DOHH2 (cell line): ENCODE measurements at regions not wholly inside any gene's neighbourhood (a gene's known extent, or its start where the extent isn't known, plus 50 kb on each side); places are given as distances from the start of the nearest gene placed in this dataset.

Experiments
- H3F3A ChIP-seq: fragments of 200-600 bp; sonication (generic), shearing (Covaris generic); 2 replicates; pipeline ENCODE4 v1.6.0; 2016; ENCODE audit warnings: antibody characterized with exemption, mild to moderate bottlenecking; ENCODE audit not compliant: control insufficient read depth, insufficient read depth
- H3K27ac ChIP-seq: fragments of 200-600 bp; sonication (generic); 2 replicates; pipeline ENCODE4 v1.5.1; 2014; ENCODE audit warnings: low read depth, mild to moderate bottlenecking, low read length, moderate library complexity
- H3K27me3 ChIP-seq: fragments of 200-600 bp; sonication (generic); 2 replicates; pipeline ENCODE4 v1.6.1; 2014; ENCODE audit warnings: mild to moderate bottlenecking, low read length, mixed read lengths; ENCODE audit not compliant: control insufficient read depth
- H3K36me3 ChIP-seq: fragments of 200-600 bp; sonication (generic); 2 replicates; pipeline ENCODE4 v1.6.1; 2014; ENCODE audit warnings: mild to moderate bottlenecking, low read length, moderate library complexity, mixed read lengths; ENCODE audit not compliant: control insufficient read depth
- H3K4me1 ChIP-seq: fragments of 200-600 bp; sonication (generic); 2 replicates; pipeline ENCODE4 v1.6.1; 2014; ENCODE audit warnings: mild to moderate bottlenecking, low read length, mixed read lengths; ENCODE audit not compliant: control insufficient read depth
- H3K4me2 ChIP-seq: fragments of 200-600 bp; sonication (generic); 2 replicates; pipeline ENCODE4 v1.6.0; 2014; ENCODE audit warnings: mild to moderate bottlenecking, low read length, moderate library complexity
- H3K4me3 ChIP-seq: fragments of 200-600 bp; sonication (generic); 2 replicates; pipeline ENCODE4 v1.5.1; 2014; ENCODE audit warnings: mild to moderate bottlenecking, low read length, mixed read lengths
- H3K79me2 ChIP-seq: fragments of 200-600 bp; sonication (generic); 2 replicates; pipeline ENCODE4 v1.6.1; 2014; ENCODE audit warnings: mild to moderate bottlenecking, low read length, mixed read lengths; ENCODE audit not compliant: control insufficient read depth
- H3K9me2 ChIP-seq: fragments of 200-600 bp; sonication (generic); replicated peaks from 2 replicates; pipeline ENCODE4 v1.6.1; 2014; ENCODE audit warnings: mild to moderate bottlenecking, low read length, mixed read lengths; ENCODE audit not compliant: control insufficient read depth
- H3K9me3 ChIP-seq: fragments of 200-600 bp; sonication (generic); 2 replicates; pipeline ENCODE4 v1.6.1; 2014; ENCODE audit warnings: antibody characterized with exemption, low read length, mixed read lengths; ENCODE audit not compliant: control insufficient read depth, insufficient read depth
- H4K20me1 ChIP-seq: fragments of 200-600 bp; sonication (generic); 2 replicates; pipeline ENCODE4 v1.6.0; 2014; ENCODE audit warnings: low read depth, mild to moderate bottlenecking, antibody characterized with exemption, low read length, moderate library complexity; ENCODE audit not compliant: control insufficient read depth, insufficient read depth
- EZH2phosphoT487 ChIP-seq: fragments of 200-600 bp; sonication (generic); IDR thresholded peaks from 2 replicates; pipeline ENCODE4 v1.6.1; 2017; ENCODE audit warnings: borderline replicate concordance, mild to moderate bottlenecking, antibody characterized with exemption, low read length, moderate library complexity, mixed read lengths
- TF ChIP-seq, protein P1 (sequence below): fragments of 200-600 bp; sonication (generic); IDR thresholded peaks from one replicate; pipeline ENCODE4 v1.5.1; 2014; ENCODE audit warnings: antibody characterized with exemption, mild to moderate bottlenecking, low read depth, low read length; ENCODE audit not compliant: poor library complexity, severe bottlenecking

GRCh38 chr2:16999347-17000183 lies 333.9 kb upstream of the CYRIA start:
- no peak overlapping the region for H3K27ac ChIP-seq
- no peaks in the 10 kb centered on the region for H3K27me3 ChIP-seq
- no peaks in the 10 kb centered on the region for H3K79me2 ChIP-seq
- no peak overlapping the region for H3K4me3 ChIP-seq
- no peaks in the 10 kb centered on the region for H3K9me2 ChIP-seq
- peaks cover 10% of the 10 kb centered on the region for H3K4me1 ChIP-seq
- H3K4me2 ChIP-seq = no peak overlapping the region
- TF ChIP-seq, protein P1, sequence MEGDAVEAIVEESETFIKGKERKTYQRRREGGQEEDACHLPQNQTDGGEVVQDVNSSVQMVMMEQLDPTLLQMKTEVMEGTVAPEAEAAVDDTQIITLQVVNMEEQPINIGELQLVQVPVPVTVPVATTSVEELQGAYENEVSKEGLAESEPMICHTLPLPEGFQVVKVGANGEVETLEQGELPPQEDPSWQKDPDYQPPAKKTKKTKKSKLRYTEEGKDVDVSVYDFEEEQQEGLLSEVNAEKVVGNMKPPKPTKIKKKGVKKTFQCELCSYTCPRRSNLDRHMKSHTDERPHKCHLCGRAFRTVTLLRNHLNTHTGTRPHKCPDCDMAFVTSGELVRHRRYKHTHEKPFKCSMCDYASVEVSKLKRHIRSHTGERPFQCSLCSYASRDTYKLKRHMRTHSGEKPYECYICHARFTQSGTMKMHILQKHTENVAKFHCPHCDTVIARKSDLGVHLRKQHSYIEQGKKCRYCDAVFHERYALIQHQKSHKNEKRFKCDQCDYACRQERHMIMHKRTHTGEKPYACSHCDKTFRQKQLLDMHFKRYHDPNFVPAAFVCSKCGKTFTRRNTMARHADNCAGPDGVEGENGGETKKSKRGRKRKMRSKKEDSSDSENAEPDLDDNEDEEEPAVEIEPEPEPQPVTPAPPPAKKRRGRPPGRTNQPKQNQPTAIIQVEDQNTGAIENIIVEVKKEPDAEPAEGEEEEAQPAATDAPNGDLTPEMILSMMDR = no peak
- H3F3A ChIP-seq = no peaks in the 10 kb centered on the region
- H4K20me1 ChIP-seq = no peaks in the 10 kb centered on the region
- H3K36me3 ChIP-seq = no peaks in the 10 kb centered on the region
- peaks cover 2% of the 10 kb centered on the region; the same call in 1 of the 2 replicates for H3K9me3 ChIP-seq

- no peaks in the 10 kb centered on the region for H3K79me2 ChIP-seq
- no peak overlapping the region for H3K4me3 ChIP-seq
These were observed 312.7 kb upstream of the CYRIA start for GRCh38 chr2:16978301-16978700.

DNA sequence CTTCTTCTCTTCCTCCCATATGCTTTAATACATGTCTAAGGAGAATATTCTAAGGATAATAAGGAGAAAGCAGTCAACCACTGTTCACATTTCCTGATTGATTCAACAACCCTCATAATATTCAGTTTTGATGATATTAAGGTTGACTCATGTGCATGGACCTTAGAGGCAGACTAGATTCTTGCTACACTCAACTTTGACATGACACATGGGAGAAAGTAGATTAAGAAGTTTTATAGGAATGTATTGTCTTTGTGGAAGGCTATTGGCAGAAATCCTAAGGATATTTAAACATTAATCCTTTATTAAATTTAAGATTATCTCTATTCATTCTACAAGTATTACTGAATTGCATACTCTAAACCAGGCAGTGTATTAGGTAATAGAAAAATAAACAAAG lies 309.1 kb upstream of the CYRIA start:
- Histone ChIP-seq H3K27ac (no peak overlapping the region), H4K20me1 (no peaks in the 10 kb centered on the region), H3K79me2 (no peaks in the 10 kb centered on the region), H3F3A (no peaks in the 10 kb centered on the region), H3K9me2 (no peaks in the 10 kb centered on the region), H3K36me3 (no peaks in the 10 kb centered on the region), H3K4me1 (no peaks in the 10 kb centered on the region), H3K4me3 (no peak overlapping the region), H3K27me3 (no peaks in the 10 kb centered on the region), H3K9me3 (no peaks in the 10 kb centered on the region), H3K4me2 (no peak overlapping the region)
- TF ChIP-seq, protein P1 = no peak
- no peak for TF ChIP-seq EZH2phosphoT487

More at GRCh38 chr2:16978301-16978700, 312.7 kb upstream of the CYRIA start:
- Histone ChIP-seq H3K27me3 (no peaks in the 10 kb centered on the region), H4K20me1 (no peaks in the 10 kb centered on the region), H3K9me2 (no peaks in the 10 kb centered on the region), H3K36me3 (no peaks in the 10 kb centered on the region), H3F3A (no peaks in the 10 kb centered on the region), H3K4me2 (no peak overlapping the region), H3K4me1 (no peaks in the 10 kb centered on the region), H3K27ac (no peak overlapping the region), H3K9me3 (no peaks in the 10 kb centered on the region)
- no peak for TF ChIP-seq EZH2phosphoT487
- TF ChIP-seq, protein P1 = no peak
